NCI-H446 (cell line): ENCODE measurements at regions not wholly inside any gene's neighbourhood (a gene's known extent, or its start where the extent isn't known, plus 50 kb on each side); places are given as distances from the start of the nearest gene placed in this dataset.

Source experiments
- DNase-seq, 2 experiments: peaks; one replicate each; lab custom pipeline; 2025; lab: John Stamatoyannopoulos, UW

GRCh38 chrX:76228499-76228898 is 55.6 kb downstream of the PBDC1 start:
- DNase-seq: no peak

- no peak for DNase-seq
These were observed 76.0 kb downstream of the PBDC1 start for GRCh38 chrX:76248901-76249300.

DNA sequence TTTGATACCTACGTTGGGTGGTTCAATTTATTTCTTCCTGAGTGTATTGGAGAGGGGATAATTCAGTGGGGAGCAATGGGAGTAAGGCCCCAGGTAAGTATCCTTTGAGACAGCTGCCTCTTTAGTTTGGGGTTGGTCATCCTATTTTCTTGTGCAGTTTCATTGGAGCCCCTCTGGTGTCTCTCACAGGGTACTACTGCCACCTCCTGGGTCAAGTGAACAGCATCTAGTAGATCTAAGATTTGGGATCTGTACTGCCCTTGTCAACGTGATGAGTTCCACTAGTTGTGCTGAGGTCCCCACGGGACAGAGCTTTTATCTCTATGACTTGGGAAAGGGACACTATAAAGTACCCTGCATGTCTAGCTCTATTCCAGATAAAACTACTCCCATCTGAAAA is 80.6 kb downstream of the PBDC1 start:
- DNase-seq: peak in 1 of 2 experiments; percentile 12

- DNase-seq: peak; percentile 9 to 48
These were observed 106.1 kb downstream of the PBDC1 start for GRCh38 chrX:76279007-76279406.
